ENCODE measurements at regions not wholly inside any gene's neighbourhood (a gene's known extent, or its start where the extent isn't known, plus 50 kb on each side); places are given as distances from the start of the nearest gene placed in this dataset.

DNA sequence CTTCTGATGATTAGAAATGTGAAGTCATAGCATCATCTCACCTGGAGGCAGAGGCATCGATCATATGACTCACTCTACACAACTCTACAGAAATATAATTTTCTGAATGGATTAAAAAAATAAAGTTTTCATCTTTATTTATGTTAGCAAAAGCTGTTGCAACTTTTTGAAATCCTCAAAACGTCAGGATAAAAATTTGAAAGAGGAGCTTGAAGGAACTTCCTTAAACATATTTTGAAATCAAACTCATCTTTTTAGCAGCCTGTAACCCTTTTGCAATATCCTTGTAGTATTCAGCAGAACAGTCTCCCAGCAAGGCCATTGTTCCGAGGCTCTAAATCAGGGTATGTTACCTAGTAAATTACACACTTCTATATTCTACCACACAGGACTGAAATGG lies 985.4 kb downstream of the PLOD2 start:
- Histone ChIP-seq H2BK15ac (ENCODE audit: low read depth, low read length) (no peak overlapping the region), H4K8ac (replicated peaks; ENCODE audit: insufficient read length, low read depth, low read length) (no peak overlapping the region), H3K79me2 (ENCODE audit: insufficient read depth, low read length) (no peaks in the 10 kb centered on the region), H3K79me1 (ENCODE audit: insufficient read depth, low read depth, low read length, poor library complexity, severe bottlenecking) (no peaks in the 10 kb centered on the region), H2BK5ac (ENCODE audit: insufficient read length, low read length) (no peak overlapping the region), H3K18ac (ENCODE audit: insufficient read length, low read depth, low read length) (no peak overlapping the region), H4K5ac (ENCODE audit: insufficient read length, low read depth, low read length) (no peak overlapping the region), H3K56ac (ENCODE audit: insufficient read length, low read depth, low read length) (no peak overlapping the region), H3K27me3 (ENCODE audit: insufficient read depth, low read length) (no peaks in the 10 kb centered on the region), H3K9ac (ENCODE audit: extremely low read depth, insufficient read length, low read length) (no peak overlapping the region), H4K91ac (ENCODE audit: insufficient read length, low read depth, low read length) (no peak overlapping the region), H2BK20ac (ENCODE audit: low read depth, low read length, poor library complexity, severe bottlenecking) (no peak overlapping the region), H3K27ac (ENCODE audit: insufficient read length, low read depth, low read length) (no peak overlapping the region), H3T11ph (ENCODE audit: low read length) (no peak overlapping the region), H2BK12ac (ENCODE audit: insufficient read length, low read depth, low read length) (no peak overlapping the region), H3K14ac (ENCODE audit: insufficient read depth, low read length) (no peak overlapping the region), H4K20me1 (ENCODE audit: control insufficient read depth, insufficient read depth, insufficient read length) (no peaks in the 10 kb centered on the region), H2AFZ (ENCODE audit: low read length) (no peak overlapping the region), H3K23ac (ENCODE audit: insufficient read length, low read depth, low read length) (no peak overlapping the region), H2BK120ac (ENCODE audit: low read depth, low read length, poor library complexity, severe bottlenecking) (no peak overlapping the region), H3K23me2 (ENCODE audit: insufficient read length, low read depth, low read length, poor library complexity, severe bottlenecking) (no peaks in the 10 kb centered on the region), H3K4me2 (ENCODE audit: insufficient read depth, insufficient read length, low read length) (no peak overlapping the region), H3K9me3 (ENCODE audit: control insufficient read depth, low read depth, low read length) (no peaks in the 10 kb centered on the region), H2AK5ac (ENCODE audit: insufficient read length, low read length) (no peak overlapping the region), H3K4me1 (ENCODE audit: insufficient read depth, low read length) (no peaks in the 10 kb centered on the region), H3K4ac (ENCODE audit: low read depth, low read length) (no peak overlapping the region)
- H3K36me3 Mint-ChIP-seq (ENCODE audit: insufficient read depth in 1 of 3, low read depth in 3 of 3), result no peaks in the 10 kb centered on the region
- H3K4me1 Mint-ChIP-seq, result peaks cover 0 to under 1% of the 10 kb centered on the region in 2 experiments; a peak in 3 of 4 replicates
- H3K27ac Mint-ChIP-seq, result no peak overlapping the region
- no peak overlapping the region for H3K4me3 Mint-ChIP-seq
- DNase-seq, result no peak
- TF ChIP-seq CTCF (conservative IDR thresholded peaks at IDR 0.05), result no peak
- H3K9me3 Mint-ChIP-seq, result no peaks in the 10 kb centered on the region
- no peaks in the 10 kb centered on the region for H3K27me3 Mint-ChIP-seq (ENCODE audit: low read depth)
- WGBS (ENCODE audit: extremely low coverage, insufficient read length, low lambda C conversion rate), result no CpG with 5 or more reads among the region's 3 CpGs

Data from H9 (cell line).